T follicular helper cell (primary cell): ENCODE measurements at regions not wholly inside any gene's neighbourhood (a gene's known extent, or its start where the extent isn't known, plus 50 kb on each side); places are given as distances from the start of the nearest gene placed in this dataset.
"Not testable (repeated sequence)": the region's sequence is repeated elsewhere in the genome, so short reads cannot be mapped to it uniquely, and the experiment has no call there.

ENCODE experiments used
- DNase-seq: peaks from one replicate; pipeline ENCODE4 v3.0.0-alpha.2; 2020; ENCODE audit warnings: low read depth

GRCh38 chr22:47303161-47303890 lies 540.9 kb downstream of the TBC1D22A start:
- no peak for DNase-seq

- DNase-seq: not testable (repeated sequence)
Observed at GRCh38 chr22:47302587-47302986, 540.1 kb downstream of the TBC1D22A start.

- DNase-seq: no peak
Observed at GRCh38 chr22:47301820-47302475, 539.5 kb downstream of the TBC1D22A start.

DNA sequence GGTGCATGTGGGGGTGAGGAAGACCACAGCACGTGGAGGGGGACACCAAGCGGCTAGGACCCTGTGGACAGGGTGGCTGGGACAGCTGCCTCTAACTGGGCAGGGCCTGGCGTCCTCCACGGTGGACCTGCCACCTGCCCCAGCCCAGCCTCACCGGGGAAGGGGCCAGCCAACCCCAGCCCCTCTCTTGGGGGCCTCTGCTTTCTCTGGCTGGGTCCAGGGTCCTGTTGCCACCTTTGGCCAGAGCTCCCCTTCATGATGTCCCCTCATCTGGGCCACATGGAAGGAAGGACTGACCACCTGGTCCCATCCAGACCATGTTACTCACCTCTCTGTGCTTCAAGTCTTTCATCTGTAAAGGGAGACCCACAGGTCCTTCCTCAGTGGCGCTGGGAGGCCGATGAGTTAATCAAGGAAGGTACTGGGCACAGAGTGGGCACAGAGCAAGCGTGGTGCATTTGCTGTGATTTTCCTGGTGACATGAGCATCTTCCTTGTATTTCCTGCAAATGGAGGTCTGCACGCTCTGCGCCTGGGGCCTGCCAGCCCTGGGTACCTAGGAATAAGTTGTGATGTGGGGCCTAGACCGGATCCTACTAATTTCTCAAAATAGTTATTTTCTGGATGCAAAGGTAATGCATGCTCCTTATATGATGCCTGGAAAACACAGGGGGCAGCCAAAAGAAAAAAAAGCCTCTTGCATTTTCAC lies 538.4 kb downstream of the TBC1D22A start:
- no peak for DNase-seq

GRCh38 chr22:47299863-47300697 lies 537.6 kb downstream of the TBC1D22A start:
- DNase-seq: no peak

DNA sequence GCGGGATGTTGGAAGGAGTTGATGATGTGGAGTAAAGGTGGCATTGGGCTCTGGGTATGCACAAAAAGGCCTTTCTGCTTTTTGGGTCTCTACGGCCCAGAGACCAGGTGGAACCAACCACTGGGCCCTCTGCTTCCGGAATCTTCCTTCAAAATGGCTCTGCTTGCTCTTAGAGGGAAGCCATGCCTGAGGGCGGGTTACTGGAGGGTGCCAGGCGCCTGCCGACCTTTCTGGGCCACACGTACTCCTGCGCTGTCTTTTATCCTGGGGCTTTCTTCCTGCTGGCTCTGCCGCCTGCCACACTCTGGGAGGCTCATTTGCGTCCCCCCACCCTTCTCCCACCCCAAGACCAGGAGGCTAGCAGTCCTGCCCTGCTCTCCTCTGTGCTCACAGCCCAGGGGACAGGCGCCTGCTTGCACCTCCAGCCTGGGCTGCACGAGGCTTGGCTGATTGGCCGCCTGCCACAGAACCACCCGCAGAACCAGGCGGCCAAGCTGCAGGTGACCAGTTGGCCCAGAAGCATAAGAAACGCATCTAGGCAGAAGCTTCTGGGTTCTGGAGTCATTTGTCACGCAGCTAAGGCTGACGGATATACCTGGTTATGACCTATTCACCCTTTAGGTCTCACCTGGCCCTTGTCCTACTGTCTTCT lies 536.9 kb downstream of the TBC1D22A start:
- no peak for DNase-seq

- DNase-seq: no peak
Observed at GRCh38 chr22:47298017-47298785, 535.8 kb downstream of the TBC1D22A start.

DNA sequence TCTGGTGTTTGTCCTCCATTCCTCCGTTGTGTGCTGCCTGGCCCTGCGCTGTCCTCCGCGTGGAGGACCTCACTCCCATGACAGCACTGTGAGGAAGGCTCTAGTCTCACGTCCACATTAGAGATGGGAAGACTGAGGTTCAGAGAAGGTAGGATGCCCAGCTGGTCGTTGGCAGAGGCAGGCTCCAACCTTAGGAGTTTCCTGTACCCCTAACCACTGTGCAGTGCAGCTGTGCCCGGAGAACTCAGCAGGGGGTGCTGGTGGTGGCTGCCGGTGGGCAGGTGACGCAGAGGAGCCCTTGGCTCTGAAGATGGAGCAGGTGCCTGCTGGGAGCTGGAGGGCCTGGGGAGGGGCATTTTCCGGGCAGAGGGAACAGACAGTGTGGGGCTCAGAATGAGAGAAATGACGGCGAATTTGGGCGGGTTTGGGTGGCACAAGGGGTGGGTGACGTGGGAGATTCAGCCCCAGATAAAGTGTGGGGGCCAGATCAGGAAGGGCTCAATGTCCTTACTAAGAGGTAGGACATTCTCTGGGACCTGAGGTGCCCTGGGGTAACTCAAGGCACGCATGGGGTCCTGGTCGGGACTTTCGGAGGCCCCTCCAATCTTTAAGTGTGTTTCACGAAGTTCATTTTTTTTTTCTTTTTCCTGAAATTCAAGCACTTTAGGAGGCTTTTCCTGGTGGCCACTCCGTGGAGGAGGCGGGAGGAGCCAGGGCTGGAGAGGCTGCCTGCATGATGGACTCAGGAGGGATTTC lies 535.0 kb downstream of the TBC1D22A start:
- DNase-seq: no peak

- no peak for DNase-seq
Observed at GRCh38 chr22:47296405-47297260, 534.2 kb downstream of the TBC1D22A start.

- no peak for DNase-seq
Observed at GRCh38 chr22:47295982-47296381, 533.5 kb downstream of the TBC1D22A start.

DNA sequence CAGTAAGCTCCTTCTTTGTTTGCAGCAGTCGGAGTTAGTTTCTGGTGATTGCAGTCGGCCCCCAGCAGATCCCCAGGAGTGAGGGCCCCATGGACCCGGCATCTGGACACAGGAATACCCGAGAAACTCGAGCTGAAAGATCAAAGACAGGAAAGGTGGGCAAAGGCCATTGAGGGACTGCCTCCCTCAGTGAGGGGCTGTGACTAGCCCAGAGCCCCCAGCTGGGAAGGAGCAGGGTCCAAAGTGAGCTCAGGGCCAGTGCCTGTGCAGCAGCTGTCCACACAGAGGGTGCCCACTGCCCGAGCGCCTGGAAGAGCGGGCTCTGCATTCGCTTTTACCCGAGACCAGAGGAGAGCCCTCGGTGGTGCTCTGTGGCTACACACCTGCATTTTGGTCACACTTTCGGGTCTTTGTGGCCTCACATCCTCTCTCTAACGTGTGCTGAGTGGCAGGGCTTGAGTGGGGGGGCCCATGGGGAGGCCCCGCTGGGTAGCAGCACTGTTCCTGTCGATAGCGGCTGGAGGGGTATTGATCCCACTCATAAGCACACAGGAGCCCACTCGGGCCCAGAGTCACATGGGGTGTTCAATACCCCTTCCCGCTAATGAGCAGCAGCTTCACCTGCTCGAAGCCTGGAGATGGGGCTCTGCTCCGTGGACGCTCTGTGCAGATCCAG lies 532.9 kb downstream of the TBC1D22A start:
- DNase-seq: no peak

DNA sequence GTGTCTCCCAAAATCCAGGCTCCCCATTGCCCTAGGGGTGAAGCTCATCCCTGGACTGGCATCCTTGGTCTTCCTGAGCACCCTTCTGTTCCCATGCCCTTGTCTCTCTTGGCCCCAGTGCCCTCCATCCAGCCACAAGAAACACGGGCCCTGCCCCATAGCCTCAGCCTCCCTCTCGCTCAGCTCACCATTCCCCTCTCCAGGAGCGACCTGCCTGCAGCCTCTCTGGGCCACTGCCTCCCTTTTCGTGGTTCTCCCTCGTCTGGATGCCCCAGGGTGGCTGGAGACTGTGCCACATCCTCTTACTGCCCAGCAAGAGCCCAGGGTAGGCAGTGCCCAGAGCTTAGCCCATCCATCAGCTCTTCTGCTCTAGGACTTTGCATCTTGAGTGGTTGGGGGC lies 532.1 kb downstream of the TBC1D22A start:
- DNase-seq: no peak

GRCh38 chr22:47294222-47294532 lies 531.7 kb downstream of the TBC1D22A start:
- DNase-seq: no peak

GRCh38 chr22:47293368-47294221 lies 531.1 kb downstream of the TBC1D22A start:
- no peak for DNase-seq

- no peak for DNase-seq
Observed at GRCh38 chr22:47292546-47293320, 530.3 kb downstream of the TBC1D22A start.

DNA sequence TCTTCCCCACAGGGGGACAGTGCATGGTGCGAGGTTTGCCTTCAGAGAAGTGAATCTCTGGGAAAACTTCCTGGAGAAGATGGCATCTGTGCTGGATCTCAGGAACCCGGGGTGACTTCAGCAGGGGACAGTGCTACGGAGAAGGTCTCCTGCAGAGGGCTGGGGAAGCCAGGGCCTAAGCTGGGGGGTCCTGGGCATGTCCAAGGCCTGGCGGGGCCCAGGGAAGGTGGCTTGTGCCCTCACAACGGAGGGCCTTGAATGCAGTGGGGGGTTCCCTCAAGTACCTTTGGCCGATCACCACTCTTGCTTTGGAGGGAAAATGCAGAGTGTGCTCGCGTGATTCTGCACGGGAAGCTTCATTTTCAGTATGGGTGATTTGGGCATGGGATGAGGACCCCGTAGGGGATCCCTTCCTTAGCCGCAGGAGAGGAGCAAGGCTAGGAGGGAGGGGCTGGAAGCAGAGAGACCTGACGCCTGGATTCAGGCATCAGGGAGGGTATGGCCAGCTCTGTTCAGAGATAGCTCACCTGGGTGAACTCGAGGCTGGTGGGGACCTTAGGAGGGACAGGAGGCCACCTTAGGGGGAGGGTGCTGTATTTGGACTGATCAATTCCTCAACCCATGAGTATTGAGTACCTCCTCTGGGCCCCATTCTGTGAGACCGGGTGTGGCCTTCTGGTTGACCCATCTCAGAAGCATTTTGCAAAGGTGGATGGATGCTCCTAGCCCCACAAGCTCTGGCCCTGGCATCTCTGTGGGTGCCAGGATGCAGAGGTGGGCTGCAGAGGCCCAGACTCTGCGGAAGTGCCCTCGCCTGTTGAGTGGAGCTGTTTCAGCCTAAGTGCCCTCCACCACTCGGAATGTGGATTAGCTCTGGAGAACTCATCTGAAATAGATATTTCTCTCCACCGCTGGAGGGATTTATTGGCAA lies 529.4 kb downstream of the TBC1D22A start:
- no peak for DNase-seq
